MM.1S (cell line): ENCODE measurements at regions not wholly inside any gene's neighbourhood (a gene's known extent, or its start where the extent isn't known, plus 50 kb on each side); places are given as distances from the start of the nearest gene placed in this dataset.

ENCODE experiments used
- EZH2 ChIP-seq: fragments of 300-600 bp; sonication (generic); optimal IDR thresholded peaks from 2 replicates; pipeline ENCODE3; 2017; ENCODE audit warnings: low read depth, mild to moderate bottlenecking, antibody characterized with exemption, low read length, mixed read lengths
- EZH2phosphoT487 ChIP-seq: fragments of 300-600 bp; sonication (generic); IDR thresholded peaks from 2 replicates; pipeline ENCODE4 v1.6.1; 2018; ENCODE audit warnings: antibody characterized with exemption, low read length
- TF ChIP-seq, protein P1 (sequence below): fragments of 300-600 bp; sonication (generic); IDR thresholded peaks from 2 replicates; pipeline ENCODE4 v1.5.1; 2016; ENCODE audit warnings: antibody characterized with exemption, low read length, mixed read lengths

DNA sequence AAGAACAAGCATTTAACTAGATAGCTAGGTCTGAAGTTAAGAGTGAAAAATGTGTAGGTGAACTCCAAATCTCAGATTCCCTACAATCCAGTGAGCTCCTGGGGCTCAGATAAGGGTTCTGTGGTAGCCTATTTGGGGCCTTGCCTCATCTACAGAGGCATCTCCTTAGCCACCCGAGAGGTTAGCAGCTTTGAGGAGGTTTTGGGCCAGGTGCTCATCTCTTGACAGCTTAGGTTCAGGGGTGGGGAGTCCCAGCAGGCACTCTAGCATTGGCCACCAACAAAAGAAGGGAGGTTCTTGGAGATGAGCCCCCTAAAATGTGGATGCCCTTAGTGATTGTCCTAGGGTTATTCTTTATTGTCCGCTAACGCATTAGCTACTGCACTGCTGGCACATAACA is 184.4 kb upstream of the B3GAT1 start:
- TF ChIP-seq, protein P1, sequence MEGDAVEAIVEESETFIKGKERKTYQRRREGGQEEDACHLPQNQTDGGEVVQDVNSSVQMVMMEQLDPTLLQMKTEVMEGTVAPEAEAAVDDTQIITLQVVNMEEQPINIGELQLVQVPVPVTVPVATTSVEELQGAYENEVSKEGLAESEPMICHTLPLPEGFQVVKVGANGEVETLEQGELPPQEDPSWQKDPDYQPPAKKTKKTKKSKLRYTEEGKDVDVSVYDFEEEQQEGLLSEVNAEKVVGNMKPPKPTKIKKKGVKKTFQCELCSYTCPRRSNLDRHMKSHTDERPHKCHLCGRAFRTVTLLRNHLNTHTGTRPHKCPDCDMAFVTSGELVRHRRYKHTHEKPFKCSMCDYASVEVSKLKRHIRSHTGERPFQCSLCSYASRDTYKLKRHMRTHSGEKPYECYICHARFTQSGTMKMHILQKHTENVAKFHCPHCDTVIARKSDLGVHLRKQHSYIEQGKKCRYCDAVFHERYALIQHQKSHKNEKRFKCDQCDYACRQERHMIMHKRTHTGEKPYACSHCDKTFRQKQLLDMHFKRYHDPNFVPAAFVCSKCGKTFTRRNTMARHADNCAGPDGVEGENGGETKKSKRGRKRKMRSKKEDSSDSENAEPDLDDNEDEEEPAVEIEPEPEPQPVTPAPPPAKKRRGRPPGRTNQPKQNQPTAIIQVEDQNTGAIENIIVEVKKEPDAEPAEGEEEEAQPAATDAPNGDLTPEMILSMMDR: no peak
- TF ChIP-seq EZH2: no peak
- TF ChIP-seq EZH2phosphoT487: no peak
